Body of pancreas (tissue), 4 donors: ENCODE measurements at regions not wholly inside any gene's neighbourhood (a gene's known extent, or its start where the extent isn't known, plus 50 kb on each side); places are given as distances from the start of the nearest gene placed in this dataset.

Experiments used
- POLR2A ChIP-seq, 3 donors: fragments of 450-650 bp; IDR thresholded peaks; one replicate each; pipeline ENCODE4 v1.6.1; 2016; ENCODE audit warnings: antibody characterized with exemption in 3 of 3, mild to moderate bottlenecking in 2 of 3
- TF ChIP-seq, protein P1 (sequence below), 7 experiments: fragments of 450-650 bp in 4 of 7; fragments of 200-600 bp in 3 of 7; sonication (generic) in 3 of 7; IDR thresholded peaks; one replicate each; pipeline ENCODE4 v1.5.1; 2016 to 2019; ENCODE audit warnings: antibody characterized with exemption in 7 of 7

DNA sequence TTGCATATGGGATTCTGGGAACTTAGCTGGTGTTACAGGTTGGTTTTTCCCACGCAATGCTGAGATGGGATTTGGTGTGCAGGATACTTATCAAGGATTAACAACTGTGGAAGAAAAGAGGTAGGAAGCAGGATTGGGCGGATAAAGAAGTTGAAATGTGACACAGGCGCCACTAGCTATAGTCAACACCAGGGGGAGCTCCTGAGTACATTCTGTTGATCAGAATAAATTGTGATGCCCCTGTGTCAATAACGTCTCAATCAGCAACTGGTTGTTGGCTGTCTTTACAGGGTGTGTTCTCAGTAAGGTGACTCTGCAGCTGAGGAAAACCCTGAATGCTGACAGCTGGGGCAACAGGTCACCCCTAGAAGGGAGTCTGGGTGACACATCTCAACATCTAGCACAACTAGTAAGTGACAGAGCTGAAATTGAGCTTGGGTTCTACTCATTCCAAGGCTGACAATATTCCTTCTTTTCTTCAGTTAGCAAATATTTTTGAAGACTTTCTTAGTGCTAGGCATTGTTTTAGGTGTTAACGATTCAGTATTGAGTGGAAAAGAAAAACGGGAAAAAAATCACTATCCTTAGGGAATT, 143.0 kb downstream of the ARL6IP6 start:
- TF ChIP-seq, protein P1, sequence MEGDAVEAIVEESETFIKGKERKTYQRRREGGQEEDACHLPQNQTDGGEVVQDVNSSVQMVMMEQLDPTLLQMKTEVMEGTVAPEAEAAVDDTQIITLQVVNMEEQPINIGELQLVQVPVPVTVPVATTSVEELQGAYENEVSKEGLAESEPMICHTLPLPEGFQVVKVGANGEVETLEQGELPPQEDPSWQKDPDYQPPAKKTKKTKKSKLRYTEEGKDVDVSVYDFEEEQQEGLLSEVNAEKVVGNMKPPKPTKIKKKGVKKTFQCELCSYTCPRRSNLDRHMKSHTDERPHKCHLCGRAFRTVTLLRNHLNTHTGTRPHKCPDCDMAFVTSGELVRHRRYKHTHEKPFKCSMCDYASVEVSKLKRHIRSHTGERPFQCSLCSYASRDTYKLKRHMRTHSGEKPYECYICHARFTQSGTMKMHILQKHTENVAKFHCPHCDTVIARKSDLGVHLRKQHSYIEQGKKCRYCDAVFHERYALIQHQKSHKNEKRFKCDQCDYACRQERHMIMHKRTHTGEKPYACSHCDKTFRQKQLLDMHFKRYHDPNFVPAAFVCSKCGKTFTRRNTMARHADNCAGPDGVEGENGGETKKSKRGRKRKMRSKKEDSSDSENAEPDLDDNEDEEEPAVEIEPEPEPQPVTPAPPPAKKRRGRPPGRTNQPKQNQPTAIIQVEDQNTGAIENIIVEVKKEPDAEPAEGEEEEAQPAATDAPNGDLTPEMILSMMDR (IDR thresholded peaks at IDR 0.05) = peak; percentile 18 to 55 (median 51)
- no peak for TF ChIP-seq POLR2A (IDR thresholded peaks at IDR 0.05)
